GM19467 (cell line): ENCODE measurements at regions not wholly inside any gene's neighbourhood (a gene's known extent, or its start where the extent isn't known, plus 50 kb on each side); places are given as distances from the start of the nearest gene placed in this dataset.

ENCODE experiments used
- ATAC-seq: cut with Tn5 transposase; IDR thresholded peaks from one replicate; pipeline ENCODE4 v1.9.1; 2021; ENCODE audit warnings: mild to moderate bottlenecking, moderate library complexity; ENCODE audit not compliant: unreplicated experiment

GRCh38 chr6:21420146-21420878 lies 173.2 kb upstream of the SOX4 start:
- ATAC-seq, result no peak

GRCh38 chr6:21420926-21421325 lies 172.6 kb upstream of the SOX4 start:
- ATAC-seq, result no peak

- ATAC-seq, result no peak
These were observed 170.3 kb upstream of the SOX4 start for GRCh38 chr6:21423106-21423854.

- no peak for ATAC-seq
These were observed 166.6 kb upstream of the SOX4 start for GRCh38 chr6:21426841-21427490.

GRCh38 chr6:21429291-21429690 lies 164.3 kb upstream of the SOX4 start:
- ATAC-seq, result no peak

- ATAC-seq, result no peak
These were observed 162.0 kb upstream of the SOX4 start for GRCh38 chr6:21431526-21431925.

GRCh38 chr6:21436625-21437024 lies 156.9 kb upstream of the SOX4 start:
- ATAC-seq, result no peak

GRCh38 chr6:21437581-21437980 lies 156.0 kb upstream of the SOX4 start:
- ATAC-seq, result no peak

GRCh38 chr6:21438237-21438985 lies 155.1 kb upstream of the SOX4 start:
- peak; percentile 96 for ATAC-seq

- ATAC-seq, result peak; percentile 46
These were observed 154.6 kb upstream of the SOX4 start for GRCh38 chr6:21438986-21439352.

- no peak for ATAC-seq
These were observed 152.2 kb upstream of the SOX4 start for GRCh38 chr6:21441386-21441785.

- ATAC-seq, result no peak
These were observed 150.7 kb upstream of the SOX4 start for GRCh38 chr6:21442874-21443273.

GRCh38 chr6:21444711-21445260 lies 148.8 kb upstream of the SOX4 start:
- no peak for ATAC-seq

GRCh38 chr6:21447987-21448386 lies 145.6 kb upstream of the SOX4 start:
- no peak for ATAC-seq

- no peak for ATAC-seq
These were observed 145.0 kb upstream of the SOX4 start for GRCh38 chr6:21448485-21449109.

- ATAC-seq, result no peak
These were observed 143.4 kb upstream of the SOX4 start for GRCh38 chr6:21450149-21450548.

GRCh38 chr6:21450628-21451027 lies 142.9 kb upstream of the SOX4 start:
- ATAC-seq, result no peak

GRCh38 chr6:21451546-21452013 lies 142.0 kb upstream of the SOX4 start:
- ATAC-seq, result no peak

GRCh38 chr6:21454262-21454661 lies 139.3 kb upstream of the SOX4 start:
- no peak for ATAC-seq

GRCh38 chr6:21455071-21455470 lies 138.5 kb upstream of the SOX4 start:
- ATAC-seq, result no peak
